ENCODE measurements at regions not wholly inside any gene's neighbourhood (a gene's known extent, or its start where the extent isn't known, plus 50 kb on each side); places are given as distances from the start of the nearest gene placed in this dataset.

DNA sequence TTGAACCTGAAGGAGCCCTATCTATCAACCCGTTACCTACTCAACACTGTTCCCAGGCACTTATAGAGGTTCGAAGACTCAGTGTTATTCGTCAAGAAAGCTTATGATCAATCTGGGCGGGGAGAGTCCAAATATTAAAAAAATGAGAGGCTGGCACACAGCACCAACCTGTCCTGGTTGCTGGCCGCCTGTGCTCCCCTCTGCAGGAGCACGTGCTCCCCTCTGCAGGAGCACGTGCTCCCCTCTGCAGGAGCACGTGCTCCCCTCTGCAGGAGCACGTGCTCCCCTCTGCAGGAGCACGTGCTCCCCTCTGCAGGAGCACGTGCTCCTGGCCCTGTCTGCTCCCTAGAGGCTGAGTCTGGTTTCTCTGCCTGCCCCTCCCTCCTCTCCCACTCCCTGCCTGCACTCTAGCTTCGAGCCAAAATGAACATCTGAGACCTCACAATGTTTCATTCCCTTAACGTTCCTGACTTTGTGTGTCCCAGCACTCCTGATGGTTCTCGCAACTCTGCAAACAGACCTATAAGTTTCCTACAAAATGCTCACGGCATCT lies 614.0 kb upstream of the ID2 start:
- TF ChIP-seq, protein P1, sequence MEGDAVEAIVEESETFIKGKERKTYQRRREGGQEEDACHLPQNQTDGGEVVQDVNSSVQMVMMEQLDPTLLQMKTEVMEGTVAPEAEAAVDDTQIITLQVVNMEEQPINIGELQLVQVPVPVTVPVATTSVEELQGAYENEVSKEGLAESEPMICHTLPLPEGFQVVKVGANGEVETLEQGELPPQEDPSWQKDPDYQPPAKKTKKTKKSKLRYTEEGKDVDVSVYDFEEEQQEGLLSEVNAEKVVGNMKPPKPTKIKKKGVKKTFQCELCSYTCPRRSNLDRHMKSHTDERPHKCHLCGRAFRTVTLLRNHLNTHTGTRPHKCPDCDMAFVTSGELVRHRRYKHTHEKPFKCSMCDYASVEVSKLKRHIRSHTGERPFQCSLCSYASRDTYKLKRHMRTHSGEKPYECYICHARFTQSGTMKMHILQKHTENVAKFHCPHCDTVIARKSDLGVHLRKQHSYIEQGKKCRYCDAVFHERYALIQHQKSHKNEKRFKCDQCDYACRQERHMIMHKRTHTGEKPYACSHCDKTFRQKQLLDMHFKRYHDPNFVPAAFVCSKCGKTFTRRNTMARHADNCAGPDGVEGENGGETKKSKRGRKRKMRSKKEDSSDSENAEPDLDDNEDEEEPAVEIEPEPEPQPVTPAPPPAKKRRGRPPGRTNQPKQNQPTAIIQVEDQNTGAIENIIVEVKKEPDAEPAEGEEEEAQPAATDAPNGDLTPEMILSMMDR (IDR thresholded peaks at IDR 0.05), result no peak
- TF ChIP-seq KDM1A (IDR thresholded peaks at IDR 0.05; ENCODE audit: low read depth) (no peak), ZSCAN20 (CRISPR knock-in tag; IDR thresholded peaks at IDR 0.05) (no peak), POLR2A (IDR thresholded peaks at IDR 0.05; ENCODE audit: low read length) (no peak), HES2 (IDR thresholded peaks at IDR 0.05) (no peak)
